Muscle of arm (tissue), 1 donor: ENCODE measurements at regions not wholly inside any gene's neighbourhood (a gene's known extent, or its start where the extent isn't known, plus 50 kb on each side); places are given as distances from the start of the nearest gene placed in this dataset.
"Not testable (repeated sequence)": the region's sequence is repeated elsewhere in the genome, so short reads cannot be mapped to it uniquely, and the experiment has no call there.

Experiments
- DNase-seq: peaks from one replicate; pipeline ENCODE4 v3.0.0-alpha.2; 2013

DNA sequence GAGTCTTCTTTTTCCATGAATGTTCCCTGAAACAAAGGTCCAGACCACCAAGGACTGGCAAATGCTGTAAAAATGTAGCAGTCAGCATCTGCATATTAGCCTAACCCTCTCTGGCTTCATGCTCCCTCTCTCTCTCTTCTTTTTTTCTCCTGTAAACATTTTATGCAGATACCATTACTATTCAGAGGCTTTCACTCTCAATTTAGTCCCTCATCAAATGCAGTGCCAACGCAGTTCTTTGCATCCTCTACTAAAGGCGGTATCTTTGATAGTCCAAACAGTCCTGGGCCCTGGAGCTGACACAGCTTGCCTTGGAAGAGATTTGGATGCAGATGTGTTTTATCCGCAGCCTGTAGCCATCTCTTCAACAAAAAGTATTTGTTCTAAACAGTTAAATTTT is 167.1 kb upstream of the MMS22L start:
- no peak for DNase-seq

DNA sequence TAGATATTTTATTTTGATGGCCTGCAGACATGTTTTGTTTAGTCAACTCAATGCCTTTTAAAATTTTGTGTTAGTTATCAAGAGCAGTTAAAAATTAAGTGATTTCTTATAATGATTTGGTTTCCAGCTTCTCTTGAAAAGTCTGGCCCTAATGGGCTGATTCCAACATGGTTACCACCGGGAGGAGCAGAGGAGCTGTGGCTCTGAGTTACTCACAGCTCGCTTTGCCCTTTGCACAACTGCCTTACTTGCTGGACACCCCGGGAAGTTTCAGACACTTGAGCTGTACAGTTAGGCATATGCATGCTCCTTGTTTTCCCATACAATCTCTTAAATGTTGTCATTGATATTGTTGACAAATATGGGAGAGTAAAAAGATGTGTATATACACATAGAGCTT is 173.1 kb upstream of the MMS22L start:
- no peak for DNase-seq

DNA sequence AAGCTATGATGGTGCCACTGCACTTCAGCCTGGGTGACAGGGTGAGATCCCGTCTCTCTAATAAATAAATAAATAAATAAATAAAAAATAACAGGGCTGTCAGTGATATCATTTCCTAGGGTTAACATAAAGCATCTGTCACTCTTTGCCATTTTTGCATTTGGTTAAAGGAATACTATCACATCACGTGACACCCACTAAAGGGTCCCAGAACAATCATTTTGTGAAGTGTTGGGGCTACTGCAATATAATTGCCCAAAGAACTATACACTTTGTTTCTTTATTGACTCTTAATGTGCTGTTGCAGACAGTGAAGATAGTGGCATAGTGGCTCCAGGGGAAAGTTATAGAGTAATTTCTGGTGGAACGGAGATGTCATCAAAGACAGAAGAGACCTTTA is 176.5 kb upstream of the MMS22L start:
- no peak for DNase-seq

DNA sequence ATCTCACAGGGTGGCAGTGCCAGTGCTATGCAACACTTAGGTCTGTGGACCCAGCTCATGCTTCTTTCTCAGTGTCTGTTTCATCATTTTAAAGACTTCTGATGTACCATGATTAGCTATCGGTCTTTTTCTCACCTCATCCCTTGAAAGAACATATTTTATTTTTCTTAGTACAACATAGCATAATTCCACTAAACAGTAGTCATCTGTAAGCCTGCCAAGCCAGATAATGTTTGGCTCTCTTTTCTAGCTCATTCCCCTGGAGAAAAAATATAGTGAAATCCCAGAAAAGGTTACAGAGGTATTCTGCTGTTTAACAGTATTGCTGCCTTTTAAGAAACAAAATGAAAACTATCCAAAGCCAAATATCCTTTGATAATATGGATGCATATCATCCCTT is 177.0 kb upstream of the MMS22L start:
- no peak for DNase-seq

DNA sequence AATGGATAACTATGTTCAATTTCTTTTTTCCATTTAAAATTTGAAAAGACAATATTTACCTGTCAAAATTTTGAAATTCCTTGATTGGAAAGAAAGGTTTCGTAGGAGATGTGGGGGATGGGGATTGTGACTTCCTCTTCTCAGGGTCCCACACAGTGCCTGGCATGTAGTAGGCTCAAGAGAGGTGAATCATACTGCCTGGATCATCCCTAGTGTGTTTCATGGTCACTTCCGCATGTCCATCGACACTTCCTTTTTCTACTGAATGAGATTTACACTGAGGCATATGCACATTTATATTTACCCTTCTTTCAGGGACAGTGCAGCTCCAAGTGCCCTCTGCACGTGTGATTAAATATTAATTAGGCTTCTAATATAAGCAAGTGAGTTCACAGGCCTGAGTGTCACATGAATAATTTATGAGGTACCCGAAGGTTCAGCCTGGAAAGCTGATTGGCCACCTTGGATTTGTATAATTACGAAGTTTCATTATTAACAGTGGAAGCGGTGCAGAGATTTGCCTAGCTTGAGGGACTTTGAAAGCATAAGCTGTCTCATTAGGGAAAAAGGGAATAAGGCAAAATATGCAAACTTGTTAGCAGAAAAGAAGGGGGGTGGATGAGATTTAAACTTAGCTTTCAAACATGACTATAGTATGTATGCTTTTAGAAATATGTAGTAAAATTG is 177.5 kb upstream of the MMS22L start:
- no peak for DNase-seq

DNA sequence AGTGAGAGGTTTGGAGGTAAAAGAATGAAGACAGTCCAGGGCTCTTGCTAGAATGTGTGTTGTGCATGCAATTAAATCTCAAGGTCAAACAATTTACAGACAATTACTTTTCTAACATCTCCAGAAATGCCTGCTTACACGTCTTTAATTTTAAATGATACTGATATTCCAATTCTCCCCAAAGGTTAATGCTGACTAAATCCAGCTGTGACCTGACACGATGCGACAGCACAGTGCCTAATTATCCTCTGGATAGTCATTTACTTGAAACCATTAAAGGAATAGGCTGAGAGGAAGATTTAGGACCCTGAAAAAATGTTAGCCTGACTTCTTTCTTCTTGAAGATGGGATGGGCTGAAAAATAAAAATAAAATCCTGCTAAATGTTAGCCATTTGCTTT is 178.2 kb upstream of the MMS22L start:
- DNase-seq, result no peak

DNA sequence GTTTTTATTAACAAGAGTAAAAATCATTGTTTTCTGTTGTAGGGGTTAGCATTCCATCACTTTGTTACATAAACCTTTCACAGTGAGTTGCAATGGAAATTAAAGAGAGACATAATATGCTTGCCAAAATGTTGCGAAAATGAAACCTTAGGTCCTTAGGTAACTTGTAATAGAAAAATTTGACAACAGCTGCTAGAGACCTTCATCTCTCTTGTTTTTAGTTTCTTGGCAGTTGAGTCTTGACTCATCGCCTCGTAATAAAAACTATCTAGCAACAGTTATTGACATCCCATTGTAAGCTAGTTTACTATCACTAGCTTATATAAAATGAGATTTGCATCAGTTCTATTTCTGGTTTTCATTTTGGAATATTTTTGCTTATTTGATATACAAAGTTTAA is 179.0 kb upstream of the MMS22L start:
- DNase-seq, result peak; percentile 4

DNA sequence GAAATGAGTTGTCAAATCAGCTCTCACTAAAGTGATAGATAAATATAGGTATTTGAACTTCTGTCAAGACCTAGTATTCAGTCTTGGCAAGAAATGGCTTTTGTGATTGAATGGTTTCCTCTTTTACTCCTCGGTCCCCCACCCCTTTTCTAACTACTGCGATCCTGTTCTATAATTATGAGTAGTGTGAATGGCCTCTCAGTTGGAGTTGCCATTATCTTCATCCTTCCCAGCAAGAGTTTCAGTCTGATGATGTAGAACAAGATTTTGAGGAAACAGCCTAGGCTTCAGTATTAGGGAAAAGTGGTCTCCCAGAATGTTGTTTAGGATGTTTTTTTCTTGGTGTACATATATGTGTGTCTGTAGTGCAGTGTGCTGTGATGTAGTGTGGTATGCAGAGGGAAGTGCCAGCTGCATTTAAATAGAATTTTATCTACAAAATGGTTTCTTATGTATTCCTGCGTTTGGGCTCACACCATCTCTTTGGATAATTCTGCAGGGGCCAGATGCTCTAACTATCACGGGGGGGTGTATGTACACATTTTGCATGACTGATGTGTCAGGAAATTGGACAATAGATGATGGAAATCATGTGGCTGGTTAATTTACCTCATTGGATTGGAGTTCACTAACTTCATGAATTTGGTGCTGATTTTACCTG is 180.1 kb upstream of the MMS22L start:
- DNase-seq, result no peak

DNA sequence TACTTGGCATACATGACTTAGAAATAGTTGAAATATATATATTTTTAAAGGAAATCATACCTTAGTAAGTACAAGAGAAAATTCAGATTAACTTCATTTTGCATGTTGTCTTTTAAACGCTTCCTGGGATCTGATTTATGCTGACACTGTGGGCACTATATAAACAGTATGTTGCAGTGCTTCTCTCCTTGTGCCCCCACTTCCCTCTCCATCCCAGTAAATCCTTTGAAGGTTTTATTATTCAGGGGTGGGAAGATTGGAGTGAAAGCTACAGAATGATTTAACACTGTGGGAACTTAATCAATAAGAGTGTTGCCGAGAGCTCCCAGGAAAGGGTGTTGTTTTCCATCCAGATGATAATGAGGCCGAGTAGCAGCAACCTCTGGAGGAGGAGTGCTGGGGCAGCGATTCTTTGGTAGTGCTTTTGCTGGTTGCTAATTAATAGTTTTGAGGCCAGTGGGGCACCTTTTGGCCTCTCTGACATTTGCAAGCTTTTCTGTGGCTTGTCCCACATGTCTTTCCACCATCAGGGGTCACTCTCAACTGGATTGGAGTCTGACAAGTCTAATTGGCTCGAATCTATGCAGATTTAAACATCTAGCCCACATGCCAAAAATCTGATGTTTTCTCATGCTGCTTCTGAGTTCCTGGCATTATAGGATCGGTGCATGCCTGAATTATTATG is 183.0 kb upstream of the MMS22L start:
- DNase-seq, result no peak

DNA sequence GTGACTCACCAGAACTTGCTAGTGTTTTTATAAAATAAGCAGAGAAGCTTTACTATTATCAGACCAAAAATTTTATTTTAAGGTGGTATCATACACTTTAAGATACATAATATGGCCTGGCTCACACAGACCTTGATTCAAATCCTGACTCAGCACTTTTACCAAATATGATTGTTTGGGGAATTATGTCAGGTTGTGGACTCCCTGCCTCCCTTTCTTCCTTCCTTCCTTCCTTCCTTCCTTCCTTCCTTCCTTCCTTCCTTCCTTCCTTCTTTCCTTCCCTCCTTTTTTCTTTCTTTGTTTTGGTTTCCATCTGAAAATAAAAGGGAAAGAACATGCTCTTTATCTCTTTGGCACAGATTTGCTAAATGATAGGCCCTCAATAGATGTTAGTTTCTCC is 186.0 kb upstream of the MMS22L start:
- DNase-seq, result no peak

DNA sequence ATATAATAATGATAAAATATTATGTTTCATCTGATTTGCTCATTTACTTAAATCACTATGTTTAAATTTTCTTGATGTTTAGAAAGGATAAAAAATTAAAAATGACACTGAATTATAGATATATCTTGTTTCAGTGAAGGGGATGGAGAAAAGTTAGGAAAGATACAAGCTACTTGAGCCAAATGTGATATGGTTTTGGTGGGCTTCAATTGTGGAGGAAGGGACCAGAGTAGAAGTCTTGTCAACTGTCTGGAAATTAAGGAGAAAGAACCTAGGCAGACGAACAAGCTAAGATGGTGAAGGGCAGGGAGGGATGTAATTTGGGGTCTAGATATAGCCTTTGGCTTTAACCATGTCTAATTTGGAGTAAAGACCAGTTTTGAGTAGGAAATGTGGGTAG is 186.4 kb upstream of the MMS22L start:
- DNase-seq, result no peak

DNA sequence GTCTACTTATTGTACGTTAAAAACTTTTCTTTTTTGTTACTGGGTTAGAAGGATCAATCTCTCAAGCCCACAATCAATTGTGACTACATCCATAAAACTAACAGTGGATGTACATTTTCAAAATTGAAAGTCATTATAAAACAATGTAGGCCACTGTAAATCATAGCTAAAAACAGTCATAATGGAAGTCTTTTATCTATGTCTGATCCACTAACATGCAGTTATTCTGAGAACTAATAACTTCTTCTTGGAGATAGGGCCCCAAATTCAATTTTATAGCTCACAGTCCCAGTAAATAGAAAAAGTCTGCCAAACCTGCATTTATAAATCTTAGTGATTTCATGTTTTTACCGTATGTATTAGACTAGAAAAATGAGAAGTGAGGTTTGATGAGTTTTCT is 187.3 kb upstream of the MMS22L start:
- no peak for DNase-seq

DNA sequence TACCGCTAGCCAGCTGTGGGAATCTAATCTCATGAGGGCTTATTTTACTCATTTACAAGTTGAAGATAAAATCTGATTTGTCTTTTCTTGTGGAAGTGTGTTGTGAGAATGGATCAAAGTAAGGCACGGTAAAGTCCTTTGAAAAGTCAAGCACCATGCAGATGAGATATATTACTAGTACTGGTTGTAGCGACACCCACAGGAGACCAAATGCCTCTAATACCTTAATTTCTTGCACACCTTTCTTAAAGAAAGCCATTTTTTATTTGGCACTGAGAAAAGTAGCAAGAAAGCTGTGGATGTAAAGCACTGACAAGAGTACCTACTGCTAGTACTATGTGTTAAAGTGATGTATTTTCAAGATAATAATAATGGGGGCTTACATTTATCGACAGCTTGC is 191.0 kb upstream of the MMS22L start:
- DNase-seq, result no peak

DNA sequence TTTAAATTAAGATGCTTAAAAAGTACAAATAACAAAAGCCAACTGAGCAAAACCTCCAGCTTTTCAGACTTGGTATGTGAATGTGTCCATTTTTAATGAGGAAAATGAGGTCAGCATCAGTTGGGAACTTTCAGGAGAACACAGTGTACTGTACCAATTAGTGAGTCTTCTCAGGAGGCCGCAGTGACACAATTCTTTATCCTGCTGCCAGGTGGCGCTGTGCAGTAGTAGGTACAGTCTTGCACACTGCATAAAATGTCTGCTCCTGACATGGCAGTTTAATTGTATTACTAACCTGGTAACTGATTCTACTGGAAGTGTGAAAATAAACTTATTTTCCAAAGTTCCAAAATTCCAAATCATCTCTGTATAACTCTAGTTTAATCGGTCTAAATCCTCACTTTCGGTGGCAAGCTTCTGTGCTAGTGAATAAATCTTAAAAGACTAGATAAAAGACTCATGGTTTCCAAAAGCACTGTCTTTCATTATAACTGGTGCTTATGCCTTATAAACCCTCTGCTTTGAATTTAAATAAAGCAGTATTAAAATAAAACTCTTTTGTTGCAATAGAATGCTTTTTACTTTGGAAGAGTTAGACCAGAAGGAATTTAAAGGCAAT is 214.8 kb upstream of the MMS22L start:
- DNase-seq, result peak; percentile 41

DNA sequence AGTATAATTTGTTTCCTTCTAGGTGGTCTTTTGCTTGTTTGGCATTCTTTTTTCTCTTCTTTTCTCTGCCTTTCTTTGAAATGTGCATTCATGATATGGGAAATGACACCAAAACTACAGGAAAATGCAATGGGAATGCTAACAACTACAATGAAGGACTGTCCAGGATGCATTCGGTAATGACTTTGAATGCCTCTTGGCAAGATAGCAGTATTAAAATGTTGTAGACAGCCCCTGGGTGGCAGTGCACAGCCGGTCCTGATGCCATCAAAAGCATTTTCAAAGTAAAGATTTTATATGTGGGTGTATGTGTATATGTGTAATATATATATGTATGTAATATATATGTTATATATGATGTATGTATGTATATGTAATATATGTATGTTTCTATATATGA is 218.8 kb upstream of the MMS22L start:
- no peak for DNase-seq

DNA sequence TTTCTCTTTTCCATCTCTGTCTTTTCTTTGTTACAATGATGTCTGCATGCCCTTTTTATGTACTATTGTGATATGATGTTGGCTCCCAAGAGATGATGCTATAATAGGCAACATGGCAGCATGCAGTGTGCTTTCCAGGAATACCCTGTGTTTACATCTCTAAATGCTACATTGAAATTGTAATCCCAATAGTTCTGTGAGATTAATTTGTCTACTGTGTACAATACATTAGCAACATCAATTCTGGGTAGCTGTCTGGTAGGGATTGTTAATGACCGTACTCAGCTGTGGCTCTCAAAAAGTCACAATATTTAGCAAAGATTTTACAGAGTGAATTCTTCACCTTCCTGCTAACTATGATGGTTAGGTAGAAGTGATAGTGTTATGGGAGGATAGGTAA is 225.6 kb upstream of the MMS22L start:
- no peak for DNase-seq

DNA sequence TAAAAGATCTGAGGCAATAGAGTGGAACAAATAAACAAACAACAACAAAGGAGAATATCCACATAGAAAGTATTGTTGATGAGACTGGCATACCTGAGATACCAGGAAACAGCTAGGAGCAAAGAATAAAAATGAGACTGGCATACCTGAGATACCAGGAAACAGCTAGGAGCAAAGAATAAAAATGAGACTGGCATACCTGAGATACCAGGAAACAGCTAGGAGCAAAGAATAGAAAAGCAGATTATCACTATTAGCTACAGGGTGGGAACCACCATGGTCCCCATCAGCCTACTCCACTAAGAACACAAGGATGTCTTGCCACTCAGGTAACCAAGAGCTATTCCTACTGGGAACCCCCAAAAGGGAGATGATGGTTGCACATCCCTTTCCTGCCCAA is 230.2 kb upstream of the MMS22L start:
- not testable (repeated sequence) for DNase-seq

DNA sequence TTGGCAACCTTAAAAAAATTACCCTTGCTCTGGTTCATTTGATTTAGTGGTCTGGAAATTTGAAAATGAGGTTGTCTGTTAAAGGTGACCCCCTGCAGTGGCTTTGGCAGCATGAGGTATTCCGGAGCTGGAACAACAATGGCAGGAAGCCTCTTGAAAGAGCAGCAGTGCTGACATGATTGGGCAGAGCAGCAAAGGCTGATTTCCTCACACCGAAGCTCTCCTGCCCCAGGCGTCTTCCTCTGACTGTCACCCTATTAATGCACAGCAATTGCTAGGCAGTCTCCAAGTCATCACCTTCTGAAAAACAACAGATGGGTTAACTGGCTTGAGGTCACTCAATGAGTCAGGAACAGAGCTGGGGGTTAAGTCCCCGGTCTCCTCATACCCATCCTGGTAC is 241.8 kb upstream of the MMS22L start:
- no peak for DNase-seq

DNA sequence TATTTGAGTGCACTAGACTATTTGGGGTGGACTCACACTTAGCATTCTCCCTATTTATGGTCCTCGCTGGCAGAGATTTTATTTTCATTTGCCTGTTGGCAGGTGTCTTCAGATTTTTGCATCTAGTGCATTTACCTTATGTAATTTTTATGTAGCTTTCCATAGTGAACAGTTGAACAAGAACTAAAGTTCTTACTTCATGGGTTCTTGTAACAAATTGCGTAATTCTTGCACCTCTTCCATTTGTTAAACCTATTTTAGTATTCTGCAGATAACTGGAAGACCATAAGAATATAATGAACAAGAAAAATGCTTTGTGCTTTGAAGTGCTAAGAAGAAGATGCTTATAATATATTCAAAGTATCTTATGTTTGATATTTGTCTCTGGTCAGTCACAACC is 252.8 kb upstream of the MMS22L start:
- DNase-seq, result no peak

DNA sequence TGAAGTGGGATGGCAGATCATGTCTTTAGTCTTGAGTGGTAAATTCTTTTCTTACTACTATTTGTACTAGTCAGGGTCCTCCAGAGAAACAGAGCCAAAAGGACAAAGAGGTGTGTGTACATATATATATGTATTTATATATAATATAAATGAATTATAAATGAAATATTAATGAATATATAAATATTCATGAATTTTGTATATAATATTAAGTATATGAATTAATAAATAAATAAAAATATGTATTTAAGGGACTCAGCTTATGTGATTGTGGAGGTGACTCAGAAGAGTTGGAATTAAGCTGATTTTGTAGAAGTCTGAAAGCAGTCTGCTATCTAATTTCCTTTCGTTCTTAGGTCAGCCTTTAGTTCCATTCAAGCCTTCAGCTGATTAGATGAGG is 265.3 kb upstream of the MMS22L start:
- DNase-seq, result no peak

DNA sequence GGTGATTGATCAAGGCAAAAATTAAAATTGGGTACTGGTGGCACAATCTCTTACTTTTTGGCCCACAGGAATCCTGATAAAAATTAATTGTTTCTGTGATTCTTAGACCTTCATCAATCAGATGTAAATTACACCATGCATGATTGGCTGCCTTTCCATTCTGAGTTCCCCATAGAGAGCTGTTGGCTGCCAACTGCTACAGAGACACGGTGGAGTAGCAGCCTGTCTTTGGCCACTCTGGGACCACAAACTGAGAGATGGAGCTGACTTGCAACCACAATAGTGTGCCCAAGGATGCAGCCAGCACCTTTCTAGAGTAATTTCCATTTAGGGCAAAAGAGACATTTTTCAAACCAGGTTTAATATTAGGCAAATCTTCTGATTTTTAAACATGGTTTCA is 274.3 kb upstream of the MMS22L start:
- no peak for DNase-seq

DNA sequence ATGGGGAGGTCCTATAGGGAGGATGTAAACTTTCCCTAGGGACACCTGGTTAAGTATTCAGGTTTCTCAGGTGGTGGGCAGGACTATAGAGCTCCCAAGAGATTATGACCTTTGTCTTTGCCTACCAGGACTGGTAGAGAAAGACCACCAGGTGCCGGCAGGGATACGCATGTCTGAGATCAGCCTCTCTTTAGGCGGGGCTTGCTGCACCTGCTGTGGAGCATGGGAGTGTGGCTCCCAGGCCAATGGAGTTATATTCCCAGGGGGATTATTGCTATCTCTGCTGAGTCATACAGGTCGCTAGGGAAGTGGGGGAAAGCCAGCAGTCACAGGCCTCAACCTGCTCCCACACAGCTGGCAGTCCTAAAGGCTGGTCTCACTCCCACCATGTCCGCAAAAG is 280.5 kb upstream of the MMS22L start:
- no peak for DNase-seq

DNA sequence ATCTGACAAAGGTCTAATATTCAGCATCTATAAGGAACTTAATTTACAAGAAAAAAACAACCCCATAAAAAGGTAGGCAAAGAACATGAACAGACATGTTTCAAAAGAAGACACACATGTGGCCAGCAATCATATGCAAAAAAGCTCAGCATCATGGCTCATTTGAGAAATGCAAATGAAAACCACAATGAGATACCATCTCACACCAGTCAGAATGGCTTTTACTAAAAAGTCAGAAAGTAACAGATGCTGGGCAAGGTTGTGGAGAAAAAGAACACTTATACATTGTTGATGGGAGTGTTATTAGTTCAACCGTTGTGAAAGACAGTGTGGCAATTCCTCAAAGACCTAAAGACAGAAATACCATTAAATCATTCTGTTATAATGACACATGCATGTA is 289.9 kb upstream of the MMS22L start:
- no peak for DNase-seq
